ENCODE measurements at regions not wholly inside any gene's neighbourhood (a gene's known extent, or its start where the extent isn't known, plus 50 kb on each side); places are given as distances from the start of the nearest gene placed in this dataset.

DNA sequence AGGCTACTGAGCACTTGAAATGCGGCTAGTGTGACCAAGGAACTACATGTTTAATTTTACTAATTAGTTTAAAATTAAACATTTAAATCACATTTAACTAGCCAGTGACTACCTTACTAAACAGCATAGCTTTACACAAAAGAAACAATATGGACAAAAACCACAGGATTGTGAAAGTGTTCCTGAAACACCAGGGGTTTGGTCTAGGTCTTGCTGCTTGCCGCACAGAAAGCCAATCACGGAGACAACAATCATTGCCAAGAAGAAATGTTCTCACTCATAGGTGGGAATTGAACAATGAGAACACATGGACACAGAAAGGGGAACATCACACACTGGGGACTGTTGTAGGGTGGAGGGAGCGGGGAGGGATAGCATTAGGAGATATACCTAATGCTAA lies 309.5 kb downstream of the C11orf87 start:
- TF ChIP-seq, protein P1, sequence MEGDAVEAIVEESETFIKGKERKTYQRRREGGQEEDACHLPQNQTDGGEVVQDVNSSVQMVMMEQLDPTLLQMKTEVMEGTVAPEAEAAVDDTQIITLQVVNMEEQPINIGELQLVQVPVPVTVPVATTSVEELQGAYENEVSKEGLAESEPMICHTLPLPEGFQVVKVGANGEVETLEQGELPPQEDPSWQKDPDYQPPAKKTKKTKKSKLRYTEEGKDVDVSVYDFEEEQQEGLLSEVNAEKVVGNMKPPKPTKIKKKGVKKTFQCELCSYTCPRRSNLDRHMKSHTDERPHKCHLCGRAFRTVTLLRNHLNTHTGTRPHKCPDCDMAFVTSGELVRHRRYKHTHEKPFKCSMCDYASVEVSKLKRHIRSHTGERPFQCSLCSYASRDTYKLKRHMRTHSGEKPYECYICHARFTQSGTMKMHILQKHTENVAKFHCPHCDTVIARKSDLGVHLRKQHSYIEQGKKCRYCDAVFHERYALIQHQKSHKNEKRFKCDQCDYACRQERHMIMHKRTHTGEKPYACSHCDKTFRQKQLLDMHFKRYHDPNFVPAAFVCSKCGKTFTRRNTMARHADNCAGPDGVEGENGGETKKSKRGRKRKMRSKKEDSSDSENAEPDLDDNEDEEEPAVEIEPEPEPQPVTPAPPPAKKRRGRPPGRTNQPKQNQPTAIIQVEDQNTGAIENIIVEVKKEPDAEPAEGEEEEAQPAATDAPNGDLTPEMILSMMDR (IDR thresholded peaks at IDR 0.05; ENCODE audit: insufficient read depth, low read depth, low read length, missing control alignments), result no peak
- H3K4me3 ChIP-seq (ENCODE audit: low read depth, low read length), result no peak overlapping the region
- DNase-seq (ENCODE audit: low read depth), result no peak

DNA sequence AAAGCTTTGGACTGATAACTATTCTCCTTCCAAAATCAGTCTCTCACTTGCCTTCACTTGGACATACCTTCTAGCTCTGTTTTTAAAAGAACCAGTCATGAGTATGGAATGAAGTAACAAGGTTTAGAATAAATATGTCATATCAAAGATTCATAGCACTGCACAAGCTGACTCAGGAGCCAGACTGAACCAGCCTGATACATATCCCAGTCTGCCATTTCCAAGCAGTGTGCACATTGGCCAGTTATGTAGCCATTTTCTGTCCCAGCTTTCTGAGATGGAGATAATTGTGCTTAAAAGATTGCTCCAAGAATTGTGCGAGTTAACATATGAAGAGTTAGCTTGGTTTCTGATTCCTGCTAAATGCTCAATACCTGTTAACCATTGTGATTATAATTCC lies 311.3 kb downstream of the C11orf87 start:
- no peak for DNase-seq (ENCODE audit: low read depth)
- H3K4me3 ChIP-seq (ENCODE audit: low read depth, low read length), result no peak overlapping the region
- TF ChIP-seq, protein P1 (IDR thresholded peaks at IDR 0.05; ENCODE audit: insufficient read depth, low read depth, low read length, missing control alignments), result no peak

DNA sequence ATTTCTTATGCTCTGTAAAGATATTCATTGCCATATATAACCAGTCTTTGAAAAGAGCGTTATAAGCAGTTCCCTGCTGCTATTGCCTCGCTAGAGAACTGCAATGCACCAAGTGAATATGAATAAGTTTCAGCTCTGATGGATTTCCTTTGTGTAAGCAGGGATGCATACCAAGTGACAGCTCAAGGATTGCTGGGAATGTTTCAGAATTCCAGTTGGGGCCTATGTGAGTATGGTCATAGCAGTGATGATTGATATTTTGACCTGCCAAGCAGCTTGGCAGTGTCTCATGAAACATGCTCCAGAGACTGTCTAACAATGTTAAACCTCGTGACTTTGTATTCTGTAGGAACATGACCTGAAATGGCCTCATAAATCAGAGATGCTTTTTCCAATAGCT lies 312.6 kb downstream of the C11orf87 start:
- H3K4me3 ChIP-seq (ENCODE audit: low read depth, low read length), result no peak overlapping the region
- TF ChIP-seq, protein P1 (IDR thresholded peaks at IDR 0.05; ENCODE audit: insufficient read depth, low read depth, low read length, missing control alignments), result no peak
- no peak for DNase-seq (ENCODE audit: low read depth)

DNA sequence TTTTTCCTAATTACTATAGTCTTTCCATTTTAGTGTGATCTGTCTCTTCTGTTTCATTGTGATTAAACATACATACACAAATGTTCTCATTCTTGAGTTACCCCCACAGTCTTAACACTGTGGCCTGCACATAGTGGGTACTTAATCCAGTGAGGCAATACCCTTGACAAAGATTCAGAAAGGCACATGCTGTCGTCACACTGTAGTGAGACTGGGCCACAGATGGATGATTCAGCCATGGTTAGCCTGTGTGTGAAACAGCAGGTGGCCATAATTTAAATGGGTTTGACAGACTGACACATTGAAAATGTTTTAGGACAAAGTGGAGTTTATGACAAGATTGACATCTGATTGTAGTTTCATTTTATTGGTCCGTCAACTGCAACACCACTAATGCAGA lies 313.1 kb downstream of the C11orf87 start:
- TF ChIP-seq, protein P1 (IDR thresholded peaks at IDR 0.05; ENCODE audit: insufficient read depth, low read depth, low read length, missing control alignments), result no peak
- H3K4me3 ChIP-seq (ENCODE audit: low read depth, low read length), result no peak overlapping the region
- no peak for DNase-seq (ENCODE audit: low read depth)

DNA sequence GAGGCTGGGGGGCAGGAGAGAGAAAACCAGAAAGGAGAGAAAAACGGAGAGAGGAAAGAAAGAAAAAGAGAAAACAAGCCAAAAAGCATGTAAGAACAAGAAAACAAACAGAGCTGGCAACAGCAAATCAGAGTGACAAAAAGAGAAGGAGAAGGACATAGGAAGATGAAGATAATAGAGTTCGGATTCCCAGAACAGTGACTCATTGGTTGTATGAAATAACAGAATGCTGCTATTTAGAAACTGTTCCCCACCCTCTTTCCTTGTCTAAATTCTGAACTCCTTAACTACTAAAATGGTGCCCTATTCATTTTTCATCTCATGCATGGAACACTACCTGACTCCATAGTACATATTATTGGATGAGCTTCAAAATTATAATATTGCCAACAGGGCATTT lies 317.4 kb downstream of the C11orf87 start:
- no peak for DNase-seq (ENCODE audit: low read depth)
- H3K4me3 ChIP-seq (ENCODE audit: low read depth, low read length), result no peak overlapping the region
- TF ChIP-seq, protein P1 (IDR thresholded peaks at IDR 0.05; ENCODE audit: insufficient read depth, low read depth, low read length, missing control alignments), result no peak

DNA sequence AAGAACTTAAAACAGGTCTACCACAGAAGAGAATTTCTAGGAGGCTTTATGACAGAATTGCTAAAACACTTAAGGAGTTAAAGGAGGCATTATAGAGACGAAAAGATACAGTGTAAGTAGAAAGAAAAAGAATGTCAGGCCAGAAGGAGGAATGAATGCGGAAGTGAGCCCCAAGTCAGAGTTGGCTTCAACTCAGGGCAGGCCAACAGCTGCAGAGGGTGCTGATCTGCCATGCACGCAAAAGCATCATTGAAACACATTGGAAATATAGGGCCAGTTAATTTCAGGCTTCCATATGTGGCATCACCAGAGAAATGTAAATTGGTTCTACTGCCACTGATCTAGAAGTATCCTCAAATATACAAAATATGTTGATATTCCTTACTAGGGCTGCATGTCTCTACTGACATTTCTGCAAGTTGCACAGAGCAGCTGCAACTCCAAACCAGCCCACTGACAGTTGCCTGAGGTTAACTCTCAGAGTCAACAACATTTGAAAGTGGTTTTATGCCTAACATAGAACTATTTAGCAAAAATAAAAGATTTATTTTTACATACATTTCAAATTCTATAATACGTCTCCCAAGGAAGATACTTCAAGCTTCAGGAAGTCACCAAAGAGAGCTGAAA lies 324.1 kb downstream of the C11orf87 start:
- no peak overlapping the region for H3K4me3 ChIP-seq (ENCODE audit: low read depth, low read length)
- DNase-seq (ENCODE audit: low read depth), result no peak
- TF ChIP-seq, protein P1 (IDR thresholded peaks at IDR 0.05; ENCODE audit: insufficient read depth, low read depth, low read length, missing control alignments), result no peak

DNA sequence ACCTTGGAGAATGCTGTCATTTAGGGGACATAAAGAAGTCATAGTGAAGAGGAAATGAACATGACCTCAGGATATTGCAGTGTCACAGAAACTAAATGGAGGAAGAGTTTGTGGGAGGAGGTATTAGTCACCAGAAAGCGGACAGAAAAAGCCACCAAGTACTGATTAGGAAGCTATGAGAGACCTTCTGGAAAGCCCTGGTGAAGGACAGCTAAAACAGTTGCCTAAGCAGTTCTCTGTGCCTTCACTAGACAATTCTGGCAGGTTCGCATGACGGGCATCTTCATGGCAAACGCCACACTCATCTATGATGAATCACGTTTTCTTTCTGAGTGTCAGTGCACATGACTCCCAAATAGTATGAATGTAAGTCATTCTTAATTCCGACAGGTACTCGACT lies 325.8 kb downstream of the C11orf87 start:
- H3K4me3 ChIP-seq (ENCODE audit: low read depth, low read length), result no peak overlapping the region
- TF ChIP-seq, protein P1 (IDR thresholded peaks at IDR 0.05; ENCODE audit: insufficient read depth, low read depth, low read length, missing control alignments), result no peak

More for the DNA sequence above, 325.8 kb downstream of the C11orf87 start:
- DNase-seq (ENCODE audit: low read depth), result peak; percentile 38

Data from GM12865 (cell line).